Activated effector memory CD4-positive, alpha-beta T cell treated with Interleukin-2 at 50 U/mL for 16 hours (primary cell): ENCODE measurements at regions not wholly inside any gene's neighbourhood (a gene's known extent, or its start where the extent isn't known, plus 50 kb on each side); places are given as distances from the start of the nearest gene placed in this dataset.
"Not testable (repeated sequence)": the region's sequence is repeated elsewhere in the genome, so short reads cannot be mapped to it uniquely, and the experiment has no call there.

Source experiments
- DNase-seq: peaks from one replicate; pipeline ENCODE4 v3.0.0-alpha.2; 2020

GRCh38 chr1:219347376-219347775, 173.7 kb downstream of the LYPLAL1 start:
- DNase-seq, result no peak

- DNase-seq, result no peak
These were observed 172.3 kb downstream of the LYPLAL1 start for GRCh38 chr1:219345953-219346352.

- DNase-seq, result no peak
These were observed 169.2 kb downstream of the LYPLAL1 start for GRCh38 chr1:219342836-219343235.

- DNase-seq, result no peak
These were observed 167.1 kb downstream of the LYPLAL1 start for GRCh38 chr1:219340796-219341195.

- no peak for DNase-seq
These were observed 165.8 kb downstream of the LYPLAL1 start for GRCh38 chr1:219339466-219339865.

- no peak for DNase-seq
These were observed 163.9 kb downstream of the LYPLAL1 start for GRCh38 chr1:219337588-219337987.

- no peak for DNase-seq
These were observed 159.9 kb downstream of the LYPLAL1 start for GRCh38 chr1:219333626-219334025.

GRCh38 chr1:219331424-219331823, 157.7 kb downstream of the LYPLAL1 start:
- no peak for DNase-seq

GRCh38 chr1:219330669-219331068, 157.0 kb downstream of the LYPLAL1 start:
- no peak for DNase-seq

- DNase-seq, result no peak
These were observed 156.3 kb downstream of the LYPLAL1 start for GRCh38 chr1:219330001-219330400.

GRCh38 chr1:219329578-219329977, 155.9 kb downstream of the LYPLAL1 start:
- no peak for DNase-seq

GRCh38 chr1:219326843-219327242, 153.2 kb downstream of the LYPLAL1 start:
- no peak for DNase-seq

- DNase-seq, result no peak
These were observed 151.7 kb downstream of the LYPLAL1 start for GRCh38 chr1:219325368-219325742.

GRCh38 chr1:219324629-219325367, 151.1 kb downstream of the LYPLAL1 start:
- no peak for DNase-seq

- no peak for DNase-seq
These were observed 150.5 kb downstream of the LYPLAL1 start for GRCh38 chr1:219324171-219324570.

- DNase-seq, result no peak
These were observed 149.7 kb downstream of the LYPLAL1 start for GRCh38 chr1:219323426-219323825.

- DNase-seq, result no peak
These were observed 149.1 kb downstream of the LYPLAL1 start for GRCh38 chr1:219322766-219323165.

GRCh38 chr1:219320563-219320962, 146.9 kb downstream of the LYPLAL1 start:
- DNase-seq, result not testable (repeated sequence)

GRCh38 chr1:219318826-219319225, 145.1 kb downstream of the LYPLAL1 start:
- no peak for DNase-seq

GRCh38 chr1:219317762-219318353, 144.2 kb downstream of the LYPLAL1 start:
- no peak for DNase-seq

GRCh38 chr1:219316066-219316465, 142.4 kb downstream of the LYPLAL1 start:
- no peak for DNase-seq

- no peak for DNase-seq
These were observed 140.3 kb downstream of the LYPLAL1 start for GRCh38 chr1:219313961-219314360.

- no peak for DNase-seq
These were observed 139.3 kb downstream of the LYPLAL1 start for GRCh38 chr1:219312967-219313366.

- DNase-seq, result no peak
These were observed 136.6 kb downstream of the LYPLAL1 start for GRCh38 chr1:219310181-219310728.

- DNase-seq, result no peak
These were observed 134.7 kb downstream of the LYPLAL1 start for GRCh38 chr1:219308367-219308766.
